GM12878 (cell line): ENCODE measurements at regions not wholly inside any gene's neighbourhood (a gene's known extent, or its start where the extent isn't known, plus 50 kb on each side); places are given as distances from the start of the nearest gene placed in this dataset.

Experiments used
- ATAC-seq: fragments of 200-7000 bp; cut with Tn5 transposase; 3 replicates; pipeline ENCODE4 v1.9.1; 2020; ENCODE audit warnings: mild to moderate bottlenecking, moderate library complexity
- BruUV-seq: library from RNA; stranded (reverse); fragments of 400-500 nt; replicated peaks from 2 replicates; lab custom pipeline; 2021; lab: Mats Ljungman, UMichigan
- CTCF ChIA-PET: fragments of 300-600 bp; sonication (Branson Sonifier 250); formaldehyde crosslinking; extraction: SDS; loops from one replicate; lab custom pipeline; 2021; ENCODE audit warnings: inconsistent platforms; lab: Yijun Ruan, JAX
- POLR2A ChIA-PET: fragments of 350-600 bp; formaldehyde crosslinking; extraction: SDS; loops from one replicate; lab custom pipeline; 2021; ENCODE audit warnings: inconsistent platforms; lab: Charles Lee
- RAD21 ChIA-PET: fragments of 300-600 bp; sonication (Branson Sonifier 250); formaldehyde crosslinking; loops from one replicate; lab custom pipeline; 2023; ENCODE audit warnings: antibody characterized with exemption; ENCODE audit not compliant: unreplicated experiment; lab: Charles Lee
- SMC1A ChIA-PET: fragments of 300-600 bp; sonication (Branson Sonifier 250); formaldehyde crosslinking; loops from one replicate; lab custom pipeline; 2023; ENCODE audit not compliant: unreplicated experiment, uncharacterized antibody; lab: Charles Lee
- DNase-seq: peaks from one replicate; pipeline ENCODE4 v3.0.0-alpha.2; 2011; ENCODE audit warnings: low read depth, low spot score
- FAIRE-seq: peaks from 3 replicates; lab custom pipeline; 2011; peaks lifted over from hg19 to GRCh38; lab: Jason Lieb, UNC
- H2AFZ ChIP-seq: 2 replicates; pipeline ENCODE4 v1.6.0; 2011; ENCODE audit warnings: low read depth, low read length, control low read depth; ENCODE audit not compliant: control insufficient read depth
- H3K27ac ChIP-seq: 2 replicates; pipeline ENCODE4 v1.5.1; 2011; ENCODE audit warnings: control low read depth; ENCODE audit not compliant: control insufficient read depth, insufficient read depth
- H3K27me3 ChIP-seq, 2 experiments: replicated peaks in 1 of 2; 2 replicates each; pipeline versions ENCODE4 v1.6.0 to v1.6.1; 2011; ENCODE audit warnings: low read length in 1 of 2; ENCODE audit not compliant: control insufficient read depth in 2 of 2, insufficient read depth in 2 of 2
- H3K36me3 ChIP-seq, 2 experiments: 2 replicates each; pipeline ENCODE4 v1.5.1; 2011; ENCODE audit warnings: low read length in 1 of 2; ENCODE audit not compliant: control insufficient read depth in 2 of 2, insufficient read depth in 2 of 2
- H3K4me1 ChIP-seq: 2 replicates; pipeline ENCODE4 v1.6.1; 2011; ENCODE audit warnings: mild to moderate bottlenecking, low read length, moderate library complexity, mixed read lengths; ENCODE audit not compliant: control insufficient read depth, insufficient read depth
- H3K4me2 ChIP-seq: 2 replicates; pipeline ENCODE4 v1.6.0; 2011; ENCODE audit warnings: control low read depth; ENCODE audit not compliant: control insufficient read depth, insufficient read depth
- H3K4me3 ChIP-seq: fragments of 200-600 bp; sonication (generic); 2 replicates; pipeline ENCODE4 v1.5.1; 2016
- H3K79me2 ChIP-seq: 2 replicates; pipeline ENCODE4 v1.6.0; 2011; ENCODE audit warnings: low read length; ENCODE audit not compliant: control insufficient read depth, insufficient read depth
- H3K9ac ChIP-seq: 2 replicates; pipeline ENCODE4 v1.8.0; 2011; ENCODE audit warnings: low read length, control low read depth, mixed read lengths; ENCODE audit not compliant: control insufficient read depth, insufficient read depth
- H3K9me3 ChIP-seq: replicated peaks from 3 replicates; pipeline ENCODE4 v1.5.1; 2011; ENCODE audit warnings: mild to moderate bottlenecking, low read length; ENCODE audit not compliant: control insufficient read depth, insufficient read depth
- H4K20me1 ChIP-seq: 2 replicates; pipeline ENCODE4 v1.6.0; 2011; ENCODE audit not compliant: control insufficient read depth, insufficient read depth
- BACH1 ChIP-seq: fragments of 450-650 bp; IDR thresholded peaks from 2 replicates; pipeline ENCODE4 v1.6.1; 2017; ENCODE audit warnings: mild to moderate bottlenecking, borderline replicate concordance
- CBFB ChIP-seq: IDR thresholded peaks from 2 replicates; pipeline ENCODE4 v1.6.1; 2016; ENCODE audit warnings: antibody characterized with exemption, low read depth
- EZH2 ChIP-seq: IDR thresholded peaks from 2 replicates; pipeline ENCODE4 v1.6.1; 2012; ENCODE audit warnings: low read depth, mild to moderate bottlenecking, control low read depth, inconsistent platforms, low read length, borderline replicate concordance; ENCODE audit not compliant: control insufficient read depth
- IRF4 ChIP-seq: IDR thresholded peaks from 2 replicates; pipeline ENCODE4 v1.6.1; 2011; ENCODE audit warnings: low read depth, low read length
- NFXL1 ChIP-seq: fragments of 450-650 bp; IDR thresholded peaks from 2 replicates; pipeline ENCODE4 v1.6.1; 2017; ENCODE audit warnings: antibody characterized with exemption, mild to moderate bottlenecking, borderline replicate concordance
- NR2C2 ChIP-seq: IDR thresholded peaks from 2 replicates; pipeline ENCODE4 v1.6.1; 2011; ENCODE audit warnings: borderline replicate concordance, low read depth; ENCODE audit not compliant: control insufficient read depth, insufficient read length
- RELA ChIP-seq: fragments of 450-650 bp; IDR thresholded peaks from 2 replicates; pipeline ENCODE4 v1.8.0; 2014; ENCODE audit warnings: borderline replicate concordance; ENCODE audit not compliant: partially characterized antibody
- SUPT20H ChIP-seq: IDR thresholded peaks from 2 replicates; pipeline ENCODE4 v1.6.1; 2011; ENCODE audit warnings: low read depth, mild to moderate bottlenecking, low read length, moderate library complexity, borderline replicate concordance; ENCODE audit not compliant: control insufficient read depth
- WGBS: methylation state at CpG from one replicate; pipeline ENCODE4 v1.1.6; 2016; ENCODE audit warnings: low lambda C conversion rate; ENCODE audit not compliant: insufficient replicate concordance, insufficient coverage; ENCODE audit errors: missing lambda C conversion rate; 5-methylcytosine and 5-hydroxymethylcytosine counted together
- in situ Hi-C: fragments of 300-500 bp; cut with MboI; formaldehyde crosslinking; loops from 9 replicates; pipeline ENCODE4 v1.14.3; 2018; ENCODE audit warnings: mixed read lengths
- intact Hi-C: fragments of 100-400 bp; cut with micrococcal nuclease; formaldehyde crosslinking; loops from one replicate; pipeline ENCODE4 v1.14.2; 2022; ENCODE audit not compliant: unreplicated experiment
- TF ChIP-seq, protein P1 (sequence below): fragments of 450-650 bp; IDR thresholded peaks from 2 replicates; pipeline ENCODE4 v1.6.1; 2017; ENCODE audit warnings: mild to moderate bottlenecking, moderate library complexity
- TF ChIP-seq, protein P2 (sequence below): IDR thresholded peaks from 2 replicates; pipeline ENCODE4 v1.6.1; 2012; ENCODE audit warnings: low read depth, low read length, improper control_type of control experiment
- TF ChIP-seq, protein P3 (sequence below): fragments of 450-650 bp; IDR thresholded peaks from 2 replicates; pipeline ENCODE4 v1.6.1; 2017; ENCODE audit warnings: antibody characterized with exemption, mild to moderate bottlenecking, moderate library complexity
- TF ChIP-seq, protein P4 (sequence below): fragments of 450-650 bp; IDR thresholded peaks from 2 replicates; pipeline ENCODE4 v1.6.1; 2017; ENCODE audit warnings: mild to moderate bottlenecking, moderate library complexity

DNA sequence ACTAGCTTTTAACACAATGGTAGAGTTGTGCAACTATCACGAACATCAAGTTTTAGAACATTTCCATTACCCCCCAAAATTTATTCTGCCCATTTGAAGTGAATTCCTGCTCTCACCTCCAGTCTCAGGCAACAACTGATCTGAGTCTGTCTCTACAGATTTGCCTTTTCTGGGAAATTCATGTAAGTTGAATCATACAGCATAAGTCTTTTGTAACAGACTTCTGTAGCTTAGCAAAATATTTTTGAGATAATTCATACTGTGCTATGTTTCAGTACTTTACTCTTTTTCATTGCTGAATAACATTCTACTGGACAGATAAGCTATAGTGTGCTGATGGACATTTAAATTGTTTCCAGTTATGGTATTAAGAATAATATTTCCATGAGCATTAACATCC, 447.3 kb upstream of the GJE1 start:
- ATAC-seq: no peak
- no peaks in the 10 kb centered on the region for H4K20me1 ChIP-seq
- BruUV-seq: no TSS peak
- no peak overlapping the region for H2AFZ ChIP-seq
- FAIRE-seq: no peak
- ChIA-PET RAD21 (no interaction called here), POLR2A (no interaction called here), SMC1A (interaction anchor here (0.6 kb wide), 1 partner anchor 141 kb away, joined by 3 read pairs; no protein-coding TSS in a partner anchor), CTCF (no interaction called here)
- DNase-seq: no peak
- in situ Hi-C loops: no loop called here
- no peak overlapping the region for H3K4me2 ChIP-seq
- H3K79me2 ChIP-seq: no peaks in the 10 kb centered on the region
- no peaks in the 10 kb centered on the region for H3K36me3 ChIP-seq
- 0% methylated on average over 1 of the region's 1 CpG for WGBS
- no peaks in the 10 kb centered on the region for H3K9me3 ChIP-seq
- no peaks in the 10 kb centered on the region for H3K27me3 ChIP-seq
- no peak overlapping the region for H3K27ac ChIP-seq
- no peaks in the 10 kb centered on the region for H3K4me1 ChIP-seq
- H3K9ac ChIP-seq: no peak overlapping the region
- no peak overlapping the region for H3K4me3 ChIP-seq
- intact Hi-C loops: no loop called here
- no peak for TF ChIP-seq BACH1
- TF ChIP-seq, protein P1, sequence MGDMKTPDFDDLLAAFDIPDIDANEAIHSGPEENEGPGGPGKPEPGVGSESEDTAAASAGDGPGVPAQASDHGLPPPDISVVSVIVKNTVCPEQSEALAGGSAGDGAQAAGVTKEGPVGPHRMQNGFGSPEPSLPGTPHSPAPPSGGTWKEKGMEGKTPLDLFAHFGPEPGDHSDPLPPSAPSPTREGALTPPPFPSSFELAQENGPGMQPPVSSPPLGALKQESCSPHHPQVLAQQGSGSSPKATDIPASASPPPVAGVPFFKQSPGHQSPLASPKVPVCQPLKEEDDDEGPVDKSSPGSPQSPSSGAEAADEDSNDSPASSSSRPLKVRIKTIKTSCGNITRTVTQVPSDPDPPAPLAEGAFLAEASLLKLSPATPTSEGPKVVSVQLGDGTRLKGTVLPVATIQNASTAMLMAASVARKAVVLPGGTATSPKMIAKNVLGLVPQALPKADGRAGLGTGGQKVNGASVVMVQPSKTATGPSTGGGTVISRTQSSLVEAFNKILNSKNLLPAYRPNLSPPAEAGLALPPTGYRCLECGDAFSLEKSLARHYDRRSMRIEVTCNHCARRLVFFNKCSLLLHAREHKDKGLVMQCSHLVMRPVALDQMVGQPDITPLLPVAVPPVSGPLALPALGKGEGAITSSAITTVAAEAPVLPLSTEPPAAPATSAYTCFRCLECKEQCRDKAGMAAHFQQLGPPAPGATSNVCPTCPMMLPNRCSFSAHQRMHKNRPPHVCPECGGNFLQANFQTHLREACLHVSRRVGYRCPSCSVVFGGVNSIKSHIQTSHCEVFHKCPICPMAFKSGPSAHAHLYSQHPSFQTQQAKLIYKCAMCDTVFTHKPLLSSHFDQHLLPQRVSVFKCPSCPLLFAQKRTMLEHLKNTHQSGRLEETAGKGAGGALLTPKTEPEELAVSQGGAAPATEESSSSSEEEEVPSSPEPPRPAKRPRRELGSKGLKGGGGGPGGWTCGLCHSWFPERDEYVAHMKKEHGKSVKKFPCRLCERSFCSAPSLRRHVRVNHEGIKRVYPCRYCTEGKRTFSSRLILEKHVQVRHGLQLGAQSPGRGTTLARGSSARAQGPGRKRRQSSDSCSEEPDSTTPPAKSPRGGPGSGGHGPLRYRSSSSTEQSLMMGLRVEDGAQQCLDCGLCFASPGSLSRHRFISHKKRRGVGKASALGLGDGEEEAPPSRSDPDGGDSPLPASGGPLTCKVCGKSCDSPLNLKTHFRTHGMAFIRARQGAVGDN: no peak
- TF ChIP-seq IRF4: no peak
- no peak for TF ChIP-seq SUPT20H
- TF ChIP-seq, protein P2, sequence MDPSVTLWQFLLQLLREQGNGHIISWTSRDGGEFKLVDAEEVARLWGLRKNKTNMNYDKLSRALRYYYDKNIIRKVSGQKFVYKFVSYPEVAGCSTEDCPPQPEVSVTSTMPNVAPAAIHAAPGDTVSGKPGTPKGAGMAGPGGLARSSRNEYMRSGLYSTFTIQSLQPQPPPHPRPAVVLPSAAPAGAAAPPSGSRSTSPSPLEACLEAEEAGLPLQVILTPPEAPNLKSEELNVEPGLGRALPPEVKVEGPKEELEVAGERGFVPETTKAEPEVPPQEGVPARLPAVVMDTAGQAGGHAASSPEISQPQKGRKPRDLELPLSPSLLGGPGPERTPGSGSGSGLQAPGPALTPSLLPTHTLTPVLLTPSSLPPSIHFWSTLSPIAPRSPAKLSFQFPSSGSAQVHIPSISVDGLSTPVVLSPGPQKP: no peak
- no peak for TF ChIP-seq NR2C2
- TF ChIP-seq, protein P3, sequence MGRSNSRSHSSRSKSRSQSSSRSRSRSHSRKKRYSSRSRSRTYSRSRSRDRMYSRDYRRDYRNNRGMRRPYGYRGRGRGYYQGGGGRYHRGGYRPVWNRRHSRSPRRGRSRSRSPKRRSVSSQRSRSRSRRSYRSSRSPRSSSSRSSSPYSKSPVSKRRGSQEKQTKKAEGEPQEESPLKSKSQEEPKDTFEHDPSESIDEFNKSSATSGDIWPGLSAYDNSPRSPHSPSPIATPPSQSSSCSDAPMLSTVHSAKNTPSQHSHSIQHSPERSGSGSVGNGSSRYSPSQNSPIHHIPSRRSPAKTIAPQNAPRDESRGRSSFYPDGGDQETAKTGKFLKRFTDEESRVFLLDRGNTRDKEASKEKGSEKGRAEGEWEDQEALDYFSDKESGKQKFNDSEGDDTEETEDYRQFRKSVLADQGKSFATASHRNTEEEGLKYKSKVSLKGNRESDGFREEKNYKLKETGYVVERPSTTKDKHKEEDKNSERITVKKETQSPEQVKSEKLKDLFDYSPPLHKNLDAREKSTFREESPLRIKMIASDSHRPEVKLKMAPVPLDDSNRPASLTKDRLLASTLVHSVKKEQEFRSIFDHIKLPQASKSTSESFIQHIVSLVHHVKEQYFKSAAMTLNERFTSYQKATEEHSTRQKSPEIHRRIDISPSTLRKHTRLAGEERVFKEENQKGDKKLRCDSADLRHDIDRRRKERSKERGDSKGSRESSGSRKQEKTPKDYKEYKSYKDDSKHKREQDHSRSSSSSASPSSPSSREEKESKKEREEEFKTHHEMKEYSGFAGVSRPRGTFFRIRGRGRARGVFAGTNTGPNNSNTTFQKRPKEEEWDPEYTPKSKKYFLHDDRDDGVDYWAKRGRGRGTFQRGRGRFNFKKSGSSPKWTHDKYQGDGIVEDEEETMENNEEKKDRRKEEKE: no peak
- TF ChIP-seq, protein P4, sequence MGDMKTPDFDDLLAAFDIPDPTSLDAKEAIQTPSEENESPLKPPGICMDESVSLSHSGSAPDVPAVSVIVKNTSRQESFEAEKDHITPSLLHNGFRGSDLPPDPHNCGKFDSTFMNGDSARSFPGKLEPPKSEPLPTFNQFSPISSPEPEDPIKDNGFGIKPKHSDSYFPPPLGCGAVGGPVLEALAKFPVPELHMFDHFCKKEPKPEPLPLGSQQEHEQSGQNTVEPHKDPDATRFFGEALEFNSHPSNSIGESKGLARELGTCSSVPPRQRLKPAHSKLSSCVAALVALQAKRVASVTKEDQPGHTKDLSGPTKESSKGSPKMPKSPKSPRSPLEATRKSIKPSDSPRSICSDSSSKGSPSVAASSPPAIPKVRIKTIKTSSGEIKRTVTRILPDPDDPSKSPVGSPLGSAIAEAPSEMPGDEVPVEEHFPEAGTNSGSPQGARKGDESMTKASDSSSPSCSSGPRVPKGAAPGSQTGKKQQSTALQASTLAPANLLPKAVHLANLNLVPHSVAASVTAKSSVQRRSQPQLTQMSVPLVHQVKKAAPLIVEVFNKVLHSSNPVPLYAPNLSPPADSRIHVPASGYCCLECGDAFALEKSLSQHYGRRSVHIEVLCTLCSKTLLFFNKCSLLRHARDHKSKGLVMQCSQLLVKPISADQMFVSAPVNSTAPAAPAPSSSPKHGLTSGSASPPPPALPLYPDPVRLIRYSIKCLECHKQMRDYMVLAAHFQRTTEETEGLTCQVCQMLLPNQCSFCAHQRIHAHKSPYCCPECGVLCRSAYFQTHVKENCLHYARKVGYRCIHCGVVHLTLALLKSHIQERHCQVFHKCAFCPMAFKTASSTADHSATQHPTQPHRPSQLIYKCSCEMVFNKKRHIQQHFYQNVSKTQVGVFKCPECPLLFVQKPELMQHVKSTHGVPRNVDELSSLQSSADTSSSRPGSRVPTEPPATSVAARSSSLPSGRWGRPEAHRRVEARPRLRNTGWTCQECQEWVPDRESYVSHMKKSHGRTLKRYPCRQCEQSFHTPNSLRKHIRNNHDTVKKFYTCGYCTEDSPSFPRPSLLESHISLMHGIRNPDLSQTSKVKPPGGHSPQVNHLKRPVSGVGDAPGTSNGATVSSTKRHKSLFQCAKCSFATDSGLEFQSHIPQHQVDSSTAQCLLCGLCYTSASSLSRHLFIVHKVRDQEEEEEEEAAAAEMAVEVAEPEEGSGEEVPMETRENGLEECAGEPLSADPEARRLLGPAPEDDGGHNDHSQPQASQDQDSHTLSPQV: no peak
- no peak for TF ChIP-seq EZH2
- TF ChIP-seq NFXL1: no peak
- TF ChIP-seq RELA: no peak
- TF ChIP-seq CBFB: no peak
